ENCODE measurements at regions not wholly inside any gene's neighbourhood (a gene's known extent, or its start where the extent isn't known, plus 50 kb on each side); places are given as distances from the start of the nearest gene placed in this dataset.
"Not testable (repeated sequence)": the region's sequence is repeated elsewhere in the genome, so short reads cannot be mapped to it uniquely, and the experiment has no call there.

GRCh38 chr10:9451211-9451773 lies 1396.8 kb downstream of the GATA3 start:
- no peaks in the 10 kb centered on the region for H3K36me3 ChIP-seq
- no peaks in the 10 kb centered on the region for H3K27me3 ChIP-seq (replicated peaks)
- no peaks in the 10 kb centered on the region for H3K4me1 ChIP-seq (replicated peaks)
- no peak overlapping the region for H3K27ac ChIP-seq
- DNase-seq (ENCODE audit: low read depth in 1 of 2, low spot score in 2 of 2): no peak
- no peak overlapping the region for H3K4me3 ChIP-seq
- 0 out of 2 replicates have a peak, but pooled peaks cover 4% of the 10 kb centered on the region for H3K9me3 ChIP-seq (replicated peaks)

- Histone ChIP-seq H3K4me3 (no peak overlapping the region), H3K4me1 (replicated peaks) (no peaks in the 10 kb centered on the region), H3K36me3 (no peaks in the 10 kb centered on the region), H3K27ac (no peak overlapping the region), H3K9me3 (replicated peaks) (0 out of 2 replicates have a peak, but pooled peaks cover 5% of the 10 kb centered on the region), H3K27me3 (replicated peaks) (no peaks in the 10 kb centered on the region)
- no peak for DNase-seq (ENCODE audit: low read depth in 1 of 2, low spot score in 2 of 2)
These were observed 1397.6 kb downstream of the GATA3 start for GRCh38 chr10:9452056-9452455.

GRCh38 chr10:9453871-9454270 lies 1399.4 kb downstream of the GATA3 start:
- H3K4me3 ChIP-seq; H3K9me3 ChIP-seq (replicated peaks); H3K4me1 ChIP-seq (replicated peaks); H3K27ac ChIP-seq; H3K36me3 ChIP-seq; DNase-seq (ENCODE audit: low read depth in 1 of 2, low spot score in 2 of 2); H3K27me3 ChIP-seq (replicated peaks): not testable (repeated sequence)

GRCh38 chr10:9469663-9470205 lies 1415.2 kb downstream of the GATA3 start:
- no peak for DNase-seq (ENCODE audit: low read depth in 1 of 2, low spot score in 2 of 2)
- Histone ChIP-seq H3K27me3 (replicated peaks) (no peaks in the 10 kb centered on the region), H3K4me3 (no peak overlapping the region), H3K9me3 (replicated peaks) (peaks cover 2% of the 10 kb centered on the region; the same call in 1 of the 2 replicates), H3K4me1 (replicated peaks) (no peaks in the 10 kb centered on the region), H3K36me3 (no peaks in the 10 kb centered on the region), H3K27ac (no peak overlapping the region)

GRCh38 chr10:9470581-9470980 lies 1416.1 kb downstream of the GATA3 start:
- no peak overlapping the region for H3K27ac ChIP-seq
- peaks cover 2% of the 10 kb centered on the region; the same call in 1 of the 2 replicates for H3K9me3 ChIP-seq (replicated peaks)
- H3K27me3 ChIP-seq (replicated peaks): no peaks in the 10 kb centered on the region
- H3K36me3 ChIP-seq: no peaks in the 10 kb centered on the region
- no peak for DNase-seq (ENCODE audit: low read depth in 1 of 2, low spot score in 2 of 2)
- no peaks in the 10 kb centered on the region for H3K4me1 ChIP-seq (replicated peaks)
- no peak overlapping the region for H3K4me3 ChIP-seq

GRCh38 chr10:9501944-9502343 lies 1447.5 kb downstream of the GATA3 start:
- Histone ChIP-seq H3K27me3 (replicated peaks) (no peaks in the 10 kb centered on the region), H3K9me3 (replicated peaks) (peaks cover 4% of the 10 kb centered on the region; the same call in 1 of the 2 replicates), H3K4me1 (replicated peaks) (no peaks in the 10 kb centered on the region), H3K27ac (no peak overlapping the region), H3K4me3 (no peak overlapping the region), H3K36me3 (no peaks in the 10 kb centered on the region)
- no peak for DNase-seq (ENCODE audit: low read depth in 1 of 2, low spot score in 2 of 2)

GRCh38 chr10:9504227-9504626 lies 1449.7 kb downstream of the GATA3 start:
- Histone ChIP-seq H3K9me3 (replicated peaks) (peaks cover 6% of the 10 kb centered on the region), H3K4me1 (replicated peaks) (no peaks in the 10 kb centered on the region), H3K4me3 (no peak overlapping the region), H3K27me3 (replicated peaks) (no peaks in the 10 kb centered on the region), H3K36me3 (no peaks in the 10 kb centered on the region), H3K27ac (no peak overlapping the region)
- no peak for DNase-seq (ENCODE audit: low read depth in 1 of 2, low spot score in 2 of 2)

- Histone ChIP-seq H3K27ac (no peak overlapping the region), H3K27me3 (replicated peaks) (no peaks in the 10 kb centered on the region), H3K4me1 (replicated peaks) (no peaks in the 10 kb centered on the region), H3K36me3 (no peaks in the 10 kb centered on the region), H3K4me3 (no peak overlapping the region), H3K9me3 (replicated peaks) (peaks cover 12% of the 10 kb centered on the region)
- no peak for DNase-seq (ENCODE audit: low read depth in 1 of 2, low spot score in 2 of 2)
These were observed 1451.1 kb downstream of the GATA3 start for GRCh38 chr10:9505546-9505945.

GRCh38 chr10:9508606-9509005 lies 1454.1 kb downstream of the GATA3 start:
- no peak overlapping the region for H3K4me3 ChIP-seq
- no peaks in the 10 kb centered on the region for H3K27me3 ChIP-seq (replicated peaks)
- H3K27ac ChIP-seq: no peak overlapping the region
- H3K36me3 ChIP-seq: no peaks in the 10 kb centered on the region
- DNase-seq (ENCODE audit: low read depth in 1 of 2, low spot score in 2 of 2): no peak
- H3K9me3 ChIP-seq (replicated peaks): peaks cover 12% of the 10 kb centered on the region
- no peaks in the 10 kb centered on the region for H3K4me1 ChIP-seq (replicated peaks)

GRCh38 chr10:9510626-9511025 lies 1456.1 kb downstream of the GATA3 start:
- no peak overlapping the region for H3K27ac ChIP-seq
- no peaks in the 10 kb centered on the region for H3K4me1 ChIP-seq (replicated peaks)
- H3K36me3 ChIP-seq: no peaks in the 10 kb centered on the region
- peaks cover 9% of the 10 kb centered on the region; the same call in 1 of the 2 replicates for H3K9me3 ChIP-seq (replicated peaks)
- no peak overlapping the region for H3K4me3 ChIP-seq
- no peak for DNase-seq (ENCODE audit: low read depth in 1 of 2, low spot score in 2 of 2)
- H3K27me3 ChIP-seq (replicated peaks): no peaks in the 10 kb centered on the region

GRCh38 chr10:9515922-9516321 lies 1461.4 kb downstream of the GATA3 start:
- Histone ChIP-seq H3K27me3 (replicated peaks) (no peaks in the 10 kb centered on the region), H3K27ac (no peak overlapping the region), H3K36me3 (no peaks in the 10 kb centered on the region), H3K9me3 (replicated peaks) (peaks cover 8% of the 10 kb centered on the region), H3K4me3 (no peak overlapping the region), H3K4me1 (replicated peaks) (no peaks in the 10 kb centered on the region)
- no peak for DNase-seq (ENCODE audit: low read depth in 1 of 2, low spot score in 2 of 2)

GRCh38 chr10:9535744-9536143 lies 1481.3 kb downstream of the GATA3 start:
- DNase-seq (ENCODE audit: low read depth in 1 of 2, low spot score in 2 of 2): no peak
- H3K4me1 ChIP-seq (replicated peaks): no peaks in the 10 kb centered on the region
- H3K4me3 ChIP-seq: no peak overlapping the region
- no peaks in the 10 kb centered on the region for H3K27me3 ChIP-seq (replicated peaks)
- H3K36me3 ChIP-seq: no peaks in the 10 kb centered on the region
- H3K9me3 ChIP-seq (replicated peaks): peaks cover 7% of the 10 kb centered on the region; the same call in 1 of the 2 replicates
- H3K27ac ChIP-seq: no peak overlapping the region

GRCh38 chr10:9545073-9545472 lies 1472.6 kb upstream of the CELF2 start:
- H3K27me3 ChIP-seq (replicated peaks): no peaks in the 10 kb centered on the region
- no peak overlapping the region for H3K4me3 ChIP-seq
- H3K27ac ChIP-seq: no peak overlapping the region
- DNase-seq (ENCODE audit: low read depth in 1 of 2, low spot score in 2 of 2): no peak
- H3K36me3 ChIP-seq: no peaks in the 10 kb centered on the region
- no peaks in the 10 kb centered on the region for H3K4me1 ChIP-seq (replicated peaks)
- peaks cover 4% of the 10 kb centered on the region; the same call in 1 of the 2 replicates for H3K9me3 ChIP-seq (replicated peaks)

GRCh38 chr10:9547936-9548904 lies 1469.5 kb upstream of the CELF2 start:
- no peaks in the 10 kb centered on the region for H3K4me1 ChIP-seq (replicated peaks)
- DNase-seq (ENCODE audit: low read depth in 1 of 2, low spot score in 2 of 2): no peak

More at GRCh38 chr10:9547936-9548904, 1469.5 kb upstream of the CELF2 start:
- peaks cover 4% of the 10 kb centered on the region; the same call in 1 of the 2 replicates for H3K9me3 ChIP-seq (replicated peaks)
- no peaks in the 10 kb centered on the region for H3K27me3 ChIP-seq (replicated peaks)
- H3K36me3 ChIP-seq: no peaks in the 10 kb centered on the region
- H3K27ac ChIP-seq: no peak overlapping the region
- H3K4me3 ChIP-seq: no peak overlapping the region
